Stomach (tissue), 8 donors: ENCODE measurements at regions not wholly inside any gene's neighbourhood (a gene's known extent, or its start where the extent isn't known, plus 50 kb on each side); places are given as distances from the start of the nearest gene placed in this dataset.

ENCODE experiments used
- DNase-seq, 2 donors: peaks; one replicate each; pipeline versions ENCODE4 v3.0.0 to v3.0.0-alpha.2; 2013 to 2019
- H3K27ac ChIP-seq, 5 donors: fragments of 200-600 bp in 4 of 5; sonication (generic) in 4 of 5; one replicate each; pipeline ENCODE4 v1.5.1; 2013 to 2019; ENCODE audit warnings: mild to moderate bottlenecking in 1 of 5, moderate library complexity in 1 of 5
- H3K27me3 ChIP-seq, 3 donors: fragments of 200-600 bp; sonication (generic); one replicate each; pipeline ENCODE4 v1.5.1; 2017 to 2019; ENCODE audit warnings: mixed run types in 1 of 3
- H3K36me3 ChIP-seq, 4 donors: fragments of 200-600 bp; sonication (generic); 1 replicate in 3 of 4; 2 replicates in 1 of 4; pipeline ENCODE4 v1.5.1; 2016 to 2019
- H3K4me1 ChIP-seq, 4 donors: fragments of 200-600 bp; sonication (generic); one replicate each; pipeline ENCODE4 v1.5.1; 2016 to 2019
- H3K4me3 ChIP-seq, 4 donors: fragments of 200-600 bp; sonication (generic) in 3 of 4; one replicate each; pipeline ENCODE4 v1.5.1; 2016 to 2019; ENCODE audit warnings: mild to moderate bottlenecking in 1 of 4
- H3K9me3 ChIP-seq, 4 donors: fragments of 200-600 bp; sonication (generic); one replicate each; pipeline ENCODE4 v1.5.1; 2016 to 2019
- EP300 ChIP-seq: sonication (generic); formaldehyde crosslinking; IDR thresholded peaks from one replicate; pipeline ENCODE4 v1.6.1; 2017; ENCODE audit warnings: antibody characterized with exemption
- POLR2A ChIP-seq, 4 donors: fragments of 450-650 bp; IDR thresholded peaks; one replicate each; pipeline ENCODE4 v1.6.1; 2016; ENCODE audit warnings: antibody characterized with exemption in 4 of 4, control low read depth in 2 of 4, mild to moderate bottlenecking in 1 of 4, moderate library complexity in 1 of 4
- POLR2AphosphoS5 ChIP-seq, 3 donors: sonication (generic); formaldehyde crosslinking; IDR thresholded peaks; one replicate each; pipeline ENCODE4 v1.6.1; 2016; ENCODE audit warnings: antibody characterized with exemption in 3 of 3
- WGBS, 5 donors: extraction: QIAGEN DNeasy Blood & Tissue Kit in 3 of 5; methylation state at CpG; one replicate each; pipeline versions ENCODE4 v1.1.5 to v1.1.7; 2013 to 2018; 5-methylcytosine and 5-hydroxymethylcytosine counted together
- intact Hi-C: fragments of 100-400 bp; cut with DNase I; formaldehyde crosslinking; loops from one replicate; pipeline ENCODE4 v1.15.1; 2023; ENCODE audit warnings: low total_unique reads
- TF ChIP-seq, protein P1 (sequence below), 7 experiments: fragments of 450-650 bp in 4 of 7; fragments of 200-600 bp in 3 of 7; sonication (generic) in 3 of 7; IDR thresholded peaks; one replicate each; pipeline ENCODE4 v1.5.1; 2016 to 2019; ENCODE audit warnings: antibody characterized with exemption in 7 of 7, control low read depth in 2 of 7, mild to moderate bottlenecking in 1 of 7
- donor health status: healthy with polysubstance abuse.
- donor health status: Bipolar disorder and iron deficiency.
- donor health status: healthy.

DNA sequence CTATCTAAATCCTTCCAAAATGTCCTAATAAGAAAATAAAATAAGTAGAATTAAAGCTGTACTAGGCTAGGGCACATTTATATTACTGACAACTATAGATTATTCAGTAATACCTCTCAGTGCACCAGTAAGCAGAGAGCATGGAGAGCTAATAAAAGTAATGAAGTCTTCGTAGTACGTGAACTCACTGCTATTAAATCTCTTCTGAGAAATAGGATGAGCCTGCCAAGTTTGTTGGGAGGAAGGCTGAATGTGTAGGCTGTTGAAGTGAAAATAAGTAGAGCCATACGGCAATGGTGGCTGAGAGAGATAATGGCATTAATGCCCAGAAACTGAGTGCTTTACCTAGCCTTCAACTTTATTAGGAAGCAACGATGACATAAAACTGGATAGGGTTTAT is 73.9 kb upstream of the NR5A2 start:
- no peak for DNase-seq
- Histone ChIP-seq H3K36me3 (no peaks in the 10 kb centered on the region), H3K4me3 (no peak overlapping the region), H3K9me3 (no peaks in the 10 kb centered on the region), H3K4me1 (no peaks in the 10 kb centered on the region), H3K27me3 (no peaks in the 10 kb centered on the region), H3K27ac (no peak overlapping the region)
- no peak for TF ChIP-seq POLR2AphosphoS5 (IDR thresholded peaks at IDR 0.05)
- no peak for TF ChIP-seq EP300
- TF ChIP-seq, protein P1, sequence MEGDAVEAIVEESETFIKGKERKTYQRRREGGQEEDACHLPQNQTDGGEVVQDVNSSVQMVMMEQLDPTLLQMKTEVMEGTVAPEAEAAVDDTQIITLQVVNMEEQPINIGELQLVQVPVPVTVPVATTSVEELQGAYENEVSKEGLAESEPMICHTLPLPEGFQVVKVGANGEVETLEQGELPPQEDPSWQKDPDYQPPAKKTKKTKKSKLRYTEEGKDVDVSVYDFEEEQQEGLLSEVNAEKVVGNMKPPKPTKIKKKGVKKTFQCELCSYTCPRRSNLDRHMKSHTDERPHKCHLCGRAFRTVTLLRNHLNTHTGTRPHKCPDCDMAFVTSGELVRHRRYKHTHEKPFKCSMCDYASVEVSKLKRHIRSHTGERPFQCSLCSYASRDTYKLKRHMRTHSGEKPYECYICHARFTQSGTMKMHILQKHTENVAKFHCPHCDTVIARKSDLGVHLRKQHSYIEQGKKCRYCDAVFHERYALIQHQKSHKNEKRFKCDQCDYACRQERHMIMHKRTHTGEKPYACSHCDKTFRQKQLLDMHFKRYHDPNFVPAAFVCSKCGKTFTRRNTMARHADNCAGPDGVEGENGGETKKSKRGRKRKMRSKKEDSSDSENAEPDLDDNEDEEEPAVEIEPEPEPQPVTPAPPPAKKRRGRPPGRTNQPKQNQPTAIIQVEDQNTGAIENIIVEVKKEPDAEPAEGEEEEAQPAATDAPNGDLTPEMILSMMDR (IDR thresholded peaks at IDR 0.05): no peak
- no peak for TF ChIP-seq POLR2A (IDR thresholded peaks at IDR 0.05)
- WGBS, 5 donors: 76 to 93% (median 89%) methylated on average over 4 of the region's 4 CpGs
- intact Hi-C loops: no loop called here

DNA sequence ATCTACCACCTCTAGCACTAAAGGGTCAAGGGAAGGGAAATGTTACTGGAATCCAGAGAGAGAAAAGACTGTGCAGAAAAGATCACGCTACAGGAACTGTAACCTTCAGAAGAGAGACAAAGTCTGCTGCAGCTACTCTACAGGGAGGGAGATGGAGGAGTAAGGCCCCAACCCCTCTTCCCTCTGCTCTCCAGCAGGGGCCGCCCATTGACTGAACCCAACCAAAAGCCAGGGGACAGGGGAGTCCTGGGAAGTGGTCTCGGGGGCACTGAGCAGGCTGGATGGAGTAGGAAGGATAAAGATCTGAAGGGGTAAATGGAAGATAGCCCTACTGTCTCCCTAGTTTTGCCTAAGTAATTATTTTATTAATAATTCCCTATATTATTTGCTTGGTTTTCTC is 72.8 kb upstream of the NR5A2 start:
- TF ChIP-seq POLR2A (IDR thresholded peaks at IDR 0.05) (no peak), POLR2AphosphoS5 (IDR thresholded peaks at IDR 0.05) (no peak)
- Histone ChIP-seq H3K4me3 (no peak overlapping the region), H3K27me3 (no peaks in the 10 kb centered on the region), H3K36me3 (no peaks in the 10 kb centered on the region), H3K4me1 (no peaks in the 10 kb centered on the region), H3K27ac (no peak overlapping the region), H3K9me3 (no peaks in the 10 kb centered on the region)
- peak in 1 of 2 donors; percentile 55 for DNase-seq
- intact Hi-C loops: no loop called here
- 46 to 63% (median 53%) methylated on average over 3 of the region's 3 CpGs for WGBS, 5 donors

DNA sequence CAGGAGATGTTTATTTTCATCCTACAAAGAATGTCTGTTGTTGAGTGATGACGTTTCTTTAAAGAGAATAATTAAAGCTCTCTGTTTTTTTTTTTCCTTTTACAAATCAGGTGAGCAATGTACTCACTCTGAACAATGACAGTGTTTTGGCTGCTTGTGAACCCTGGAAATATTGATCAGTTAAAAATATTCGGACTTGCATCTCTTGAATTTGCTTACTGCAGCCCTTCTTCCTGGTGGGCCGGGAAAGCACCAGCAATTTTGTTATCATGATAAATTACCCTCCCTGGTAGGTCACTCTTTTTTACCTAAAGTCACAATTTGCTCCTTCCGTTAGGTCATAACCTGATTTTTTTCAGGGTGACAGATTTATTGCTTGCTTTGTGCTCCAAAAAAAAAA is 72.3 kb upstream of the NR5A2 start:
- H3K4me3 ChIP-seq: no peak overlapping the region
- no peak for TF ChIP-seq POLR2A (IDR thresholded peaks at IDR 0.05)
- H3K27me3 ChIP-seq: no peaks in the 10 kb centered on the region
- no peaks in the 10 kb centered on the region for H3K9me3 ChIP-seq
- H3K27ac ChIP-seq: no peak overlapping the region
- 48 to 64% (median 59%) methylated on average over 4 of the region's 4 CpGs for WGBS, 5 donors
- H3K36me3 ChIP-seq: no peaks in the 10 kb centered on the region
- H3K4me1 ChIP-seq: no peaks in the 10 kb centered on the region
- intact Hi-C loops: no loop called here
- no peak for DNase-seq

DNA sequence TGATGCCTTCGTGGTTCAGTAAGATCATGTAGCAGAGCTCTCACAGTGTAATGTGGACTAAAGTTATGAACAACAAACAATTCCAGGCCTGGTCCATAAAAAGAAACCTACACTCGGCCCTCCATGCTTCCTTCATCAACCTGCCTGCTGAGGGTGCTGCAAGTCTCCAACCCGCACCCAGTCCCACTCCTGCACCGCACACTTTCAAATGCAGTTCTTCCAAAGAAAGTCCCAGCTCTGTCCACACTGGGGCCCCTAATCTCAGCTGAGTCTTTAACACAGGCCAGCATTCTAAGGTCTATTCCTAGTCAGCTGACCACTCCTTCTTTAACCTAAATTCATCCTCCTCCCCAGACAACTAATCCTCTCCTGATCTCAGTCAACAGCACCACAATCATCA is 71.5 kb upstream of the NR5A2 start:
- Histone ChIP-seq H3K4me3 (no peak overlapping the region), H3K36me3 (no peaks in the 10 kb centered on the region), H3K27me3 (no peaks in the 10 kb centered on the region), H3K4me1 (no peaks in the 10 kb centered on the region), H3K27ac (no peak overlapping the region), H3K9me3 (no peaks in the 10 kb centered on the region)
- WGBS, 5 donors: 48 to 78% (median 71%) methylated on average over 4 of the region's 4 CpGs
- no peak for DNase-seq
- intact Hi-C loops: no loop called here
- TF ChIP-seq, protein P1 (IDR thresholded peaks at IDR 0.05): no peak
- TF ChIP-seq POLR2AphosphoS5 (IDR thresholded peaks at IDR 0.05) (no peak), EP300 (no peak)

DNA sequence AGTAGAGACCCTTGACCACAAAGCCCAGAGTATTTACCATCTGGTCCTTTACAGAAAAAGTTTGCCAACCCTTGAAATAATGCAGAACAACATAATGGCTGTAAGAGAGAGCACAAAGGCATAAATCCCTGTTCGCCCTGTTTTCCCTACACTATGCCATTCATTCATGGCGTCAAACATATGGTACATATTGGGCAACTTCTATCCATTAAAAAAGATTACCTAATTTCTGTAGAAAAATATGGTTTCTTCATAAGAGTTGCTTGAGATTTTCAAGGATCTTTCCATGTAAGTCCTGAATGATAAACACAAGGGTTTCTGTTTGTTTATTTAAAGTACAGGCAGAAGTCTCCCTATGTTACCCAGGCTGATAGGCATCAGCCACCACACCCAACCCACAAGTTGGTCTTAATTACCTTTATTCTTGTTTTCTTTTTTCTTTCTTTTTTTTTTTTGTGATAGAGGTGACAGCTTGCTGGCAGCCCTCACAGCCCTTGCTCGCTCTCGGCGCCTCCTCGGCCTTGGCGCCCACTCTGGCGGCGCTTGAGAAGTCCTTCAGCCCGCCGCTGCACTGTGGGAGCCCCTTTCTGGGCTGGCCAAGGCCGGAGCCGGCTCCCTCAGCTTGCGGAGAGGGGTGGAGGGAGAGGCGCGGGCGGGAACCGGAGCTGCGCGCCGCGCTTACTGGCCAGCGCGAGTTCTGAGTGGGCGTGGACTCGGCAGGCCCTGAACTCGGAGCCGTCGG is 68.3 kb upstream of the NR5A2 start:
- Histone ChIP-seq H3K4me1 (no peaks in the 10 kb centered on the region), H3K27ac (no peak overlapping the region), H3K9me3 (no peaks in the 10 kb centered on the region), H3K27me3 (no peaks in the 10 kb centered on the region), H3K36me3 (no peaks in the 10 kb centered on the region), H3K4me3 (no peak overlapping the region)
- TF ChIP-seq, protein P1 (IDR thresholded peaks at IDR 0.05): no peak
- no peak for TF ChIP-seq POLR2AphosphoS5 (IDR thresholded peaks at IDR 0.05)
- no peak for TF ChIP-seq EP300
- TF ChIP-seq POLR2A (IDR thresholded peaks at IDR 0.05): no peak
- WGBS, 5 donors: 93 to 99% (median 97%) methylated on average over 24 to 29 of the region's 29 CpGs
- intact Hi-C loops: no loop called here
- DNase-seq: no peak
